Hematopoietic multipotent progenitor cell treated with erythropoietin and hydrocortisone succinate and interleukin-3 and kit ligand, for 8 days (in vitro differentiated cells): ENCODE measurements at regions not wholly inside any gene's neighbourhood (a gene's known extent, or its start where the extent isn't known, plus 50 kb on each side); places are given as distances from the start of the nearest gene placed in this dataset.

ENCODE experiments used
- DNase-seq: peaks from one replicate; pipeline ENCODE4 v3.0.0-alpha.2; 2015

DNA sequence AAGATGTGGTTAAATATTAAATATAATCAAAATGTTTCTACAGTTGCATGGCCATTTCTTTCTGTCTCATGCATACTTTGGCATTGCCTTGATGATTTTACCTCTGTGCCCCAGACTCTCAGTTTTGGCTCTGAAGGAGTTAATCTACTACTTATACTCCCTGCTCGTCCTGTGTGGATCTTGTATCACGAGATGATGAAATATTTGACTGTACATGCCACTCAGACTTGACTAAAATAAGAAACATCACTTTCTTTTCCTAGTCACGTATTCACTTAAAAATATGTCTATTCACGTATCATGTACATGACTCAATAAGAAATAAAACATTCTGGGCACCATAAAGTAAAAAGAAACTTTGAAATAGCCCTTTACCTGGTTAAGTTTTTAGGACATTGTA is 397.7 kb downstream of the RFPL4B start:
- DNase-seq, result no peak

DNA sequence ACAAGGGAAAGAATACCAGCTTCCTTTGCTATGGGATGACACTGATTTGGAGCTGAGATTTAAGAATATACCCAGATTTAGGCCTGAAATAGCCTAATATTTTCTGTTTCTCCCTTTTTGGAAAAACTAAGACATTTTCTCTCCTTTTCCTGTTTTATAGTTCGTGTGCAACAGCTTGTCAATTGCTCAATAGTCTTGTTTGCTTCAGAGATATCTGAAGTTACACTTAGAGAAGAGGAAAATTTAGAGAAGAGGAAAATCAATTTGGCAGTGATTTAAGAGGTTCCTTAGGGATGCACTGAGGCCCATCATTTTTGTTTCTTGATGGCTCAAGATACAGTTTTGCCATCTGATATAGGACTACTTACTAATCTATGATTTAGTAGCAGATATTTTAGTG is 398.6 kb downstream of the RFPL4B start:
- DNase-seq, result no peak

DNA sequence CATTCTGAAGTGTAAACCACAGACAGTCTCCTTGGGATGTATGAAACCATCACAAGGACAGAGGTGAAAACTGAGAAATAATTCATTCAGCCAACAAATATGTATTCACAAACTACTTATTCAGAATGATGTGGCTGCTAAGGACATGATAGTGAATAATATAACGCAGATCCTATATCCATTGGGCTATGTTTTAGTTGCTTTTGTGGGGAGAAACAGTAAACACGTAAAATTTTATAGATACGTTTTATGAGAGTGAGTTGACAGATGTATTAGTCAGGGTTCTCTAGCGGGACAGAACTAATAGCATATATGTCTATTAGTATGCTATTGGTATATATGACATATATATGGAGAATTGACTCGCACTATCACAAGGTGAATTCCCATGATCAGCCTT is 402.5 kb downstream of the RFPL4B start:
- no peak for DNase-seq

DNA sequence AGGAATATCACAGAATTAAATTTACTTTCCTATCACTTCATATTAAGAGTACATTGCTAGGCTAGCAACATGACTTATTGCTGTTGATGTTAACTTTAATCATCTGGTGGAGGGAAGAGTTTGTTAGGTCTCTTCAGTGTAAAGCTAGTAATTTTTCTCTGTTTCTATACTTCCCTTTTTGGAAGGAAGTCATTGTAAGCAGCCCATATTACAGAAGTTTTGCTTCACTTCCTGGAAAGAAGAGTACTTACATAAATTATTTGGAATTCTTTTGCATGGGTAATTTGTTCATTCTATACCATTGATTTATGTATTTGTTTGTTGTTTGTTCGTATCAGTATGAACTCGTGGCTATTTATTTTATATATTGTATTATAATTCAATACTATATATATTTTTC is 405.2 kb downstream of the RFPL4B start:
- no peak for DNase-seq

DNA sequence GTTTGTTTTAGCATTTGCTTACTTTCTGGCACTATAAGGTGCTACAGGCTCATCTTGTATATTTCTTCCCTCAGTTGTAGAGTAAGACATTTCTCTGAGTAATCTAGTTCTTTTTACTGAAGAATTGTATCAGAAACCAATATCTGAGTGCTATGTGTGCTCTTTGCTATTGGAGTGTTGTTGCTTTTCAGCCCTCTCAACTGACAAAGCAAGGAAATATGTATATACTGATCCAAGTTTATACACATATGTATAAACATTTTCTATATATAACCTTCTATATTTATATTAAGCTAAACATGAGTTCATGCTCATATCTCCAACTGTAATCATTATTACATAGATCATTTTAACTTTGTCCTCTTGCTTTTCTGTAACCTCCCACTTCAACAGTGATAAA is 405.7 kb downstream of the RFPL4B start:
- DNase-seq, result no peak

DNA sequence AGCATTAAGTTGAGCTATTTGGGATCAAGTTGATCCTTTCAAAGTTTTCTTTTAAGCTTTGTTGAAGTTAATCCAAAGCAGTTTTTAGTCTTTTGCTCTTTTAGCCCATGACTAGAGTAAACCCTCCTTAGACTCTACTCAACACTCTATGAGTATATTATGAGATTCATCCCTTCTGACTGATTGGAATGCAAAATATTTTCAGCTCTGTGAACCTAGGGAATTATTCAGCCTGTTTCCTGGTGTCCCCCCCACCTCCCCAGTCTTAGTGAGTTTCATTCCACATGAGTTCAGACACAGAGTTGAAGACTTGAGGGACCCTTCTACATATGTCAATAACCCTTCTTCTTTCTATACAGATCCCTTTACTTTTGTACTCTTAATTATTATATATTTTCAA is 413.7 kb downstream of the RFPL4B start:
- DNase-seq, result no peak

DNA sequence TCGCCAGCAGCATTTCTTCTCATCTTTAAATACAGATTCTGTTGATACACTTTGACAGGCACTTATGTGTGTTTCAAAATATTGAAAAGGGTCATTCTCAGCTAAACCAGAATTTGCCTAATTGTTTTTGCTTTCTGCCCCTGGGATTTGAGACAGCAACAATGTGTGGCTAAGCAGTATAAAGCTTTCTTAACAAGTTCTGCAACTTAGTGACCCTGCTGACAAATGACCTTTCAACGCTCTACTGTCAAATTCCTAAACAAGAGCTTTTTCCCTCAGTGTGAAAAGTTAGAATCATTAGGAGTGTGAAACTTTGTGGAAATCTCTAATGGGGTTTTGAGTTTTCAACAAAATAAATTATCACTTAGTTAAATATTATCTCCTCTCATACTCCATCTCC is 414.6 kb downstream of the RFPL4B start:
- DNase-seq, result no peak

DNA sequence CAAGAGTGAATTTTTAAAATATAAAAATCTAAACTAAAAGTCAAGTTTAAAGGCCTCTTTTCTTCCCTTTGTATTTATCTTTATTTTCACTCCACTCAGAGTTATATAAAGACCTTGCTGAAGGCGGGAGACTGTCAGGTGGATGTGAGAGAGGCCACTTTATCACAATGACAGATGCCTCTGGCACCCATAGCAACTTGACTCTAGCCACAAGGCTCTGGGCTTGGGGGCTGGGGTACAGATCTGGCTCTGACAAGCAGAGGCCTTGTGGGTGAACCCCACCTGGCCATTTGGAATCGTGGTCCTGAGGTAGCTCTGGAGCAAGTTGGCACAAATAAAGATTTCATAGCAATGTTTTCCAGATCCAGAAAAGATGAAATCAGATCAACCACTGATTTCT is 417.2 kb downstream of the RFPL4B start:
- DNase-seq, result no peak

DNA sequence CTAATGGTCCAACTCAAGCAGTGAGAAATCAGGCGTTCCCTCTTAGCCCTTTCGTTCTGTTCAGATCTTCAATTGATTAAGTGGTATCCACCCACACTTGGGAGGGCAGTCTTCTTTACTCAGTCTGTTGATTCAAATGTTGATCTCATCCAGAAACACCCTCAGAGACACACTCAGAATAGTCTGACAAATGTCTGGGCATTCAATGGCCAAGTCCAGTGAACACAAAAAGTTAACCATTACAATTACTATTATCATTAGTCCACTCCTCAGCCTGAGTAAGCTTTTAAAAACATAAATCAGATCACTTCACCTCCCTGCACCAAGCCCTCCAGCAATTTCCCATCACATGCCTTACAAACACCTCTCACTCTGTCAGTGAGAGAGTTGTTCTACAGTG is 423.2 kb downstream of the RFPL4B start:
- DNase-seq, result no peak

DNA sequence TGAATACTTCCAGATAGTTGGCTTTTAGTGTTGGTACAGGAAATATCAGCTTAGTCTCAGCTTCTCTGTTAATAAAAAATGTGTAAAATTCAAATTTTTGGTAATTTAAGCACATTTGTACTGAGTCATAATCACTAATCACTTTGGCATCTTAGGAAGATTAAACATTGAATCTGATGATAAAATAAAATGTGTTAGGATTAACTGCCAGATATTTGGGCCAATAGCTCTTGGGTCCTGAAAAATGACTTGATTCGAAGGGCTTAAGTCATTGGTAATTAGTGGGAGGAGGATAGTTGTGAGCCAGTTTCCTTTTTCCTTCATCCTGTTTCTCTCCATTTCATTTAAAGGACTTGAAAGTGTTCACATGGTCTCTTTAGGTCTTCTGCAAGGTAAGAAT is 426.1 kb downstream of the RFPL4B start:
- DNase-seq, result no peak

DNA sequence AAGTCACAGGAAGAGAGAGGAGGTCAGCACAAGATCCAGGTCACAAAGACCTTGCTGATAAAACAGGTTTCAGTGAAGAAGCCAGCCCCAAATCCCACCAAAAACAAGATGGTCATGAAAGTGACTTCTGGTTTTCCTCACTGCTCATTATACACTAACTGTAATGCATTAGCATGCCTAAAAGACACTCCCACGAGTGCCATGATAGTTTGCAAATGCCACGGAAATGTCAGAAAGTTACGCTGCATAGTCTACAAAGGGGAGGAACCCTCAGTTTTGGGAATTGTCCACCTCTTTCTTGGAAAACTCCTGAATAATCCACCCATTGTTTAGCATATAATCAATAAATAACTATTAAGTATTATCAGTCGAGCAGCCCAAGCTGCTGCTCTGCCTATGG is 427.2 kb downstream of the RFPL4B start:
- no peak for DNase-seq

DNA sequence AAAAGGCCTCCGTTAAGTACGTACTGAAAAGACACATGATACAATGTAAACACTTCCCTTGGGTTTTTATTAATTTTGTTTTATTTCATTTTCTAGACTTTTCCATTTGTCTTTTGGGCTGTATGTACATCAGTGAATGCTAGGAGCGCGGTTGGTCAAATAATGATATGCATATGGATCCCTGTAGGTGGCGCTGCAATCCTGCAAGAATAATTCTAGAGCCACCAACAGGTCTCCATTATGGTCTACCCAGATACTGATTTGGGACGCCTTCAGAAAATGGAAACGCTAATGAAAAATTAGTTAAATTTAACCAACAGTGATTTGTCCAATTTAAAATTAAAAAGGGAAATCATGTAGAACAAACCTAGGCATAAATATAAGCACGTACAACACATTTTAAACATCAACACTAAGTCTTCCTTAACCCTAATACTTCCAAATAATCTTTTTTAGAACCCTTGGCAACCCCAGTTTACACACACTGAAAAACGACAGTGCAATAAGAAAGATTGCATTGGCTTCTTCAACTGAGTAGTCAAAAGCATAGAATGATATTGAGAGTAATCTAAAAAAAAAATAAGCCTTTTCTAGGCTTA is 433.5 kb downstream of the RFPL4B start:
- peak; percentile 77 for DNase-seq

DNA sequence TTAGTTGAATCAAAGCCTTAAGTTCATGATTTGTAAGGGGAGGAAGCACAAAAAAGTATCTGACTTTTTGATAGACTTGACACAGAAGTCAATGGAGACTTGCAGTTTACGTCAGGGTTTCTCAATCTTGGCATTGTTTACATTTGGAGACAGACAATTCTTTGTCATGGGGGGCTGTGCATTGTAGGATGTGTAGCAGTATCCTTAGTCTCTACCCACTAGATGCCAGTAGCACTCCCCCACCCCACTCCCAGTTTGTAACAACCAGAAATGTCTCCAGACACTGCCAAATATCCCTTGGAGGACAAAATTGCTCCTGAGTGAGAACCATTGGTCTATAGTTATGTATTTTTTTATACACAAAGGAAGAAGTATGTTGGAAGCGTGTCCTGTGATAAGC is 434.1 kb downstream of the RFPL4B start:
- no peak for DNase-seq

DNA sequence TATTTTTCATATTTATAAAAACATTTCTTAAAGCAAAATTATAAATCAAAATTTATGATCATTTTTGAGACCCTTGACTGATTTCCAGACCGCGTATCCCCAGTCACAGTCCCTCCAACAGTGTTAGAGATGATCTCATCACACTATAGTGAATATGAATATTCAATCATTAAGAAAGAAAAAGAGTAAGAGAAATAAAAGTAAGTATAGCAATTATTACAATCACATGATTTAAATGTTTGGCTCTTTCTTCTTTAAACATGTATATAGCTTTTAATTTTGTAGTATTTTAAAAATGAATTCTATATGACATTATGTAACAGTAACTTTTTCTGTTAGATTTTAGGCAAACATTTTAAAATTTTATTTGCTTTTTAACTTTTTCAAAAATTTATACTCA is 438.3 kb downstream of the RFPL4B start:
- DNase-seq, result no peak

DNA sequence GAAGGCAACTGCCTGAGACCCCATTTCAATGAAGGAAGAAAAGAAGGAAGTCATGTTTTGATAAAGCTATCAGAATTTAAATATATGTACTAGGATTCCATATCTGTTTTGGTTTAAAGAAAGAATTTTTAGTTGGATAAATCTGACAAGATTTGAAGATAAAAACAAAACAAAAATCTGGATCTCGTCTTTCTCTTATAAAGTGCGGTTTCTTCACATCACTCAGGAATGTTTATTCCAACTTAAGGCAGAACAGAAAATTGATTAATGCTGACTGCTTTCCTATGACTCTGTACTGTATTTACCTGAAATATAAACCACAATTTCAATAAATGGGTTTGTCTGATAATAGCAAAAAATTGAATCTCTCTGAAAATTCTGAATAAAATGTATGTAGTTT is 439.7 kb downstream of the RFPL4B start:
- DNase-seq, result no peak

DNA sequence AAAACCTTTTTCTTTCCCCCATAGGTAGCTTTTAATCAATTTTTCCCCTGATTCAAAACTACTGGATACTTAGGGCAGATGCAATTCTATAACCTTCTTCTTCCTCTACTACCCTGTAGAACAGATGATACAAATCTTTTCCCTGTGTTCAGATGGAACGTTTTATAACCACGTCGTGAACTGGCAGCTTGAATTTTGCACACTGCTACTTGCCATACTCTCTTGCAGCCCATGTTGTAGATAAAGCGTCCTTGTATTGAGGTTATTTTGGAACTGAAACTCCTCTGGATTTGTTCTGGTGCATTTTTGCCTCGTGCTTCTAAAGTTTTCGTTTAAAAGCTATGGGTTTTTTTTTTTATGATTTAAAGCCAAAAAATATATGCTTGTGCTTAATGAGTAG is 440.2 kb downstream of the RFPL4B start:
- no peak for DNase-seq

DNA sequence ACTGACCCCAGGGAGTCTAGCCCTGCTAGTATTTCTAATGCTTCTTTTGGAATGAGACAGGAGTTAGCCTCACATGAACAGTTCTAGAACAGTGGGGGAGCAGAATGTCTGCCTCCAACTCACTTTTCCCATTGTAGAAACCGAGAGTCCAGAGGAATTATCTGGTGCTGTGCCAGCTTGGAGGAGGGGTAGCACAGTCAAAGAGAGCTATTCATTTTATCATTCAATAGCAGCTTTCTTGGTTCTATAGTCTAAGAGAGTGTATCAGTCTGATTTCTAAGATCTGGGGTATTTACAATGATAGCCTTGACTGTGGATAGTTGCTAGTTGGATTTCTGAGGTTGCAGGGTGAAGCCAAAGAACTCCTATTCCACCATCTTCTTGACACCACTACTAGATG is 448.2 kb downstream of the RFPL4B start:
- DNase-seq, result no peak

DNA sequence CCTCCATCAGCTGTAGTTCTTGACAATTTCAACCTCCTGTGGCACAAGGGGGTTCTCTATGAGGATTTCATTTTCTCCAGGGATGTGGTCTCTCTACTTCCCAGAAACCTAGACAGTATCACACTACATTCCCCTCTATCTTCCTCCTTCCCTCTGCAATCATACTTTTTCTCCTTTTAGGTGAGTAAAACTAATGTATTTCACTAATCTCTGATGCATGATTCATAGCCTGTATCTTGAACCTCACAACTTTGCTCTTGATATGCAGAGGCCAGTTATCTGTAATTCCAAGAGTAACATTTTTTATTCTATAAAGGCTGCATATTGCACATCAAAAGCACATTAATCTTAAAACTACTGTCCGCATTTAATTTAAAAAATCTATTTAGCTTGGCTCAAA is 449.6 kb downstream of the RFPL4B start:
- DNase-seq, result no peak

DNA sequence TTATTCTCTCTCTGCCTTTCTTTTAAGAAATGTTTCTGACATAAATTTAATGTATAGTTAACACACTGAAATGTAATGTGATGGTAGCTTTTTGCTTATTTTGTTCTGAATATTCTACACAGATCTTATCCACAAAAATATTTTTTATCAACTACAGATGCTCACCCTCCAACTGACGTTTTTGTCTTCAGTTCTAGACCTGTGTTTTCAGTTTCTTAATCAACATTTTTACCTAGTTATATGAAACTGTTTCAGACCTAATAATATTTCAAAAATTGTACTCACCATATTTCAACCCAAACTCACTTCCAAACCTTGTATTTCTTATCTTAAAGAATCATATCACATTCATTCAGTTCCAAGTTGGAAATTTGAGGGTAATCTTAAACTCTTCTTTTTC is 452.8 kb downstream of the RFPL4B start:
- no peak for DNase-seq

DNA sequence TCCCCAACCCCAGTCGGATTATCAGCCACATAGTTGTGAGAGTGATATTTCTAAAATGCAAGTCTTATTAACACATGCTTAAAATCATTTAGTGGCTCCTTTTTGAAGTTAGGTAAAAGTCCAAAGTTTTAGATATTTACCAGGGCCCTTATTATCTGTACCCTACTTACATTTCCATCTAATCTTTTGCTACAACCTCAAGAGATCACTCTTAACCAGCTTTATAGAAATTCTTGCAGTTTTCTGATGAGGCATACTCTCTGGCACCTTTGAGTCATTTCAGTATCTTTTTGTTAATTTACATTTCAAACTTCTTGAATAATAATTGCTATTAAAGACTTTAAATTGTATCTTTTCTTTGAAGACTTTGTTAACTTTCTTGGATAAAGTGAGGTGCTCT is 453.3 kb downstream of the RFPL4B start:
- no peak for DNase-seq

DNA sequence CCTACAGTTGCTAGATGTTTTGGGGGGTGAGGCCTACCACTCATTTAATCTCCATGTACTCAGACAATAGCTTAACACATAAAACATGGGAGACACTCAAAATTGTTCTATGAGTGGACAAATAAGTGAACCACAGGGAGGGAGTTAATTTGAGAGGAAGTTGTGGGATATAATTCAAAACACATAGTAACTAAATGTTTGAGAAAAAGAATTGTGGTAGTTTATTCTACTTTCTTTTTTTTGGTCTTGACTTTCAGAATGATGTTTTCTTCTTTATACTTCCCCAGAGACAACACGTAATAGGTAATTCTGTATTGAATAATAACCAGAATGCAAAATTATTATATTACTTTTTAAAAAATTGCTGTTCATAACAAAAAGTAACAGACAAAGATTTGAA is 453.8 kb downstream of the RFPL4B start:
- no peak for DNase-seq

DNA sequence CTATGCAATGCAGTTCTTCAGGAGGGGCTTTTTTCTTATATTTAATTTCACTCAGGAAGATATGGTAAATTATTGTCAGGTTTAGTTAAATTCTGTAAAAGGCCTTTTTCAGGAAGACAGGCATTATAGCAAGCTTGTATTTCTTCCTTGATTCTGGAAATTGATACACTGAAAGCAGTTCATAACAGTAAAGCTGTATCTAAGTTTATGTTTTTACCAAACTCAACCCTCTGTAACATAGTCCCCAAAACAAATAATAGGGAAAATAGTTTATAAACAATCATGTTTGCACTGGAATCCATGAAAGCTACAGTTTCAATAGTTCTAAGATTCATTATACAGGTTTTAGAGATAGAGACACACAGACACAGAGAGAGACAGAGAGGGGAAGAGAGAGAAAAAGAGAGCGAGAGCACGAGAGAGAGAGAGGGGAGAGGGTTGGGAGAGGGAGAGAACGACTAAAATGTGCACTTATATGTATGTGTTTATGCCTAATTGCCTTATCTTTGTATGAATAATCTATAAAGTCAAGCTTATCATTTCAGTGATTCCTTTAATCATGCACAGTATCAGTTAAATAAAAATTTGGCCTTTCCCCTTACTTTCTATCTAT is 454.4 kb downstream of the RFPL4B start:
- no peak for DNase-seq

DNA sequence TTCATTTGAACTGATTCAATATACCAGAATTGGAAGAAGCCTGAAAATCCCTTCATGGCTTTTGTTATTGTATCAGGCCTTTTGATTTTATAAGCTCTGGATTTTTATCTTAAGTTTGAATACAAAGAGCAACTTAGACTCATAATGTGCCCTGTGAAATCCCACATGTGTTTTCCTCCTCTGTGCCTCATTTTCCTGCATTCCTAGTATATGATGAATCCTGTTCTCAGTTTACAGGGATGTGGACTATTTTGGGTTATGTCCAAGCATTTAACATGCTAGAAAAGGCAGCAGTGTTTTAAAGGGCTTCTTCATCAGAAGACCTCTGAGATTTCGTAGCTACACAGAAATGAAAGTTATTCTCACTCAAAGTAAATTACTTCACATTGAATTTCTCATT is 455.0 kb downstream of the RFPL4B start:
- no peak for DNase-seq

DNA sequence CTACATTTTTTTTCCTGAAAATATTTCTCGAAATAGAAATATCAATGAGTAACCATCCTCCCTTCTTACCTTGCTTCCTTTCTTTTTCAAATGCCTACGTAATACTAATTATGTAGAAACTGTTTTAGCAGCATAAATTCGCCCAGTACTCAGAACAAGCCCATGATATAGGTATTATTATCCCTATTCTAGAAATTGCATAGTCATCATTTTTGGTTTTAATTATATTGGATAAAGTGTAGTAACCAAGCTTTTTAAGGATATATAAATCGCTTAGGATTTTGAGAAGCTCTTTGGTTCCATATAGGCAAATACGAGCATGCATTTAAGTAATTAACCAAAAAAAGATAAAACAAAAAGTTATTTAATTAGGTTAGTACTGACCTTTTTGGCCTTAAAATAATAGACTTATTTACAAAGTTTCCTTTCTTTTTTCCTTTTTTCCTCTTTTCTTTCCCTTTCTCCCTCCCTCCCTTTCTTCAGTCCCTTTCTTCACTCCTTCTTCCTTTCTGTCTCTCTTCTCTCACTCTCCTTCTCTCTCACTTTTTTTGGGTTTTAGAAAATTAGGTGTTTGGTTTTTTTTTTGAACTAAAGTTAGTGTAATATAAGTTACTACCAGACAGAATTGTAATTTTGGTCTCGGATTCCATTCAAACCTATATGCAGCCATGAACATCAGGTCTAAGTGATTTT is 457.7 kb downstream of the RFPL4B start:
- DNase-seq, result no peak
